Stomach (tissue), 8 donors: ENCODE measurements at regions not wholly inside any gene's neighbourhood (a gene's known extent, or its start where the extent isn't known, plus 50 kb on each side); places are given as distances from the start of the nearest gene placed in this dataset.
"Not testable (repeated sequence)": the region's sequence is repeated elsewhere in the genome, so short reads cannot be mapped to it uniquely, and the experiment has no call there.

ENCODE experiments used
- DNase-seq, 2 donors: peaks; one replicate each; pipeline versions ENCODE4 v3.0.0 to v3.0.0-alpha.2; 2013 to 2019
- H3K27ac ChIP-seq, 5 donors: fragments of 200-600 bp in 4 of 5; sonication (generic) in 4 of 5; one replicate each; pipeline ENCODE4 v1.5.1; 2013 to 2019; ENCODE audit warnings: mild to moderate bottlenecking in 1 of 5, moderate library complexity in 1 of 5
- H3K27me3 ChIP-seq, 3 donors: fragments of 200-600 bp; sonication (generic); one replicate each; pipeline ENCODE4 v1.5.1; 2017 to 2019; ENCODE audit warnings: mixed run types in 1 of 3
- H3K36me3 ChIP-seq, 4 donors: fragments of 200-600 bp; sonication (generic); 1 replicate in 3 of 4; 2 replicates in 1 of 4; pipeline ENCODE4 v1.5.1; 2016 to 2019
- H3K4me1 ChIP-seq, 4 donors: fragments of 200-600 bp; sonication (generic); one replicate each; pipeline ENCODE4 v1.5.1; 2016 to 2019
- H3K4me3 ChIP-seq, 4 donors: fragments of 200-600 bp; sonication (generic) in 3 of 4; one replicate each; pipeline ENCODE4 v1.5.1; 2016 to 2019; ENCODE audit warnings: mild to moderate bottlenecking in 1 of 4
- H3K9me3 ChIP-seq, 4 donors: fragments of 200-600 bp; sonication (generic); one replicate each; pipeline ENCODE4 v1.5.1; 2016 to 2019
- CTCF ChIP-seq, 7 experiments: fragments of 450-650 bp in 4 of 7; fragments of 200-600 bp in 3 of 7; sonication (generic) in 3 of 7; IDR thresholded peaks; one replicate each; pipeline ENCODE4 v1.5.1; 2016 to 2019; ENCODE audit warnings: antibody characterized with exemption in 7 of 7, control low read depth in 2 of 7, mild to moderate bottlenecking in 1 of 7
- EP300 ChIP-seq: sonication (generic); formaldehyde crosslinking; IDR thresholded peaks from one replicate; pipeline ENCODE4 v1.6.1; 2017; ENCODE audit warnings: antibody characterized with exemption
- POLR2A ChIP-seq, 4 donors: fragments of 450-650 bp; IDR thresholded peaks; one replicate each; pipeline ENCODE4 v1.6.1; 2016; ENCODE audit warnings: antibody characterized with exemption in 4 of 4, control low read depth in 2 of 4, mild to moderate bottlenecking in 1 of 4, moderate library complexity in 1 of 4
- POLR2AphosphoS5 ChIP-seq, 3 donors: sonication (generic); formaldehyde crosslinking; IDR thresholded peaks; one replicate each; pipeline ENCODE4 v1.6.1; 2016; ENCODE audit warnings: antibody characterized with exemption in 3 of 3
- WGBS, 5 donors: extraction: QIAGEN DNeasy Blood & Tissue Kit in 3 of 5; methylation state at CpG; one replicate each; pipeline versions ENCODE4 v1.1.5 to v1.1.7; 2013 to 2018; 5-methylcytosine and 5-hydroxymethylcytosine counted together
- intact Hi-C: fragments of 100-400 bp; cut with DNase I; formaldehyde crosslinking; loops from one replicate; pipeline ENCODE4 v1.15.1; 2023; ENCODE audit warnings: low total_unique reads
- donor health status: healthy with polysubstance abuse.
- donor health status: Bipolar disorder and iron deficiency.
- donor health status: healthy.

- Histone ChIP-seq H3K27ac (no peak overlapping the region), H3K36me3 (no peaks in the 10 kb centered on the region), H3K9me3 (peaks cover 7 to 34% (median 15%) of the 10 kb centered on the region in 4 donors), H3K4me1 (no peaks in the 10 kb centered on the region), H3K4me3 (no peak overlapping the region), H3K27me3 (no peaks in the 10 kb centered on the region)
- no peak for TF ChIP-seq POLR2A (IDR thresholded peaks at IDR 0.05)
- TF ChIP-seq EP300, result no peak
- no peak for TF ChIP-seq POLR2AphosphoS5 (IDR thresholded peaks at IDR 0.05)
- TF ChIP-seq CTCF (IDR thresholded peaks at IDR 0.05), result no peak
- intact Hi-C loops, result no loop called here
- WGBS, 5 donors, result 92 to 98% (median 95%) methylated on average over 1 of the region's 1 CpG
- no peak for DNase-seq
These were observed 822.4 kb upstream of the ADGRB3 start for GRCh38 chr6:67812693-67813092.

GRCh38 chr6:67812125-67812524 is 823.0 kb upstream of the ADGRB3 start:
- WGBS, 5 donors, result 71 to 89% (median 85%) methylated on average over 1 of the region's 1 CpG
- H3K9me3 ChIP-seq, result peaks cover 7 to 34% (median 15%) of the 10 kb centered on the region in 4 donors
- TF ChIP-seq POLR2A (IDR thresholded peaks at IDR 0.05) (no peak), EP300 (no peak), POLR2AphosphoS5 (IDR thresholded peaks at IDR 0.05) (no peak), CTCF (IDR thresholded peaks at IDR 0.05) (no peak)
- H3K27ac ChIP-seq, result no peak overlapping the region
- no peaks in the 10 kb centered on the region for H3K36me3 ChIP-seq
- no peak for DNase-seq
- intact Hi-C loops, result no loop called here
- no peaks in the 10 kb centered on the region for H3K27me3 ChIP-seq
- H3K4me3 ChIP-seq, result no peak overlapping the region
- H3K4me1 ChIP-seq, result no peaks in the 10 kb centered on the region

- Histone ChIP-seq H3K27ac (no peak overlapping the region), H3K27me3 (no peaks in the 10 kb centered on the region), H3K36me3 (no peaks in the 10 kb centered on the region), H3K4me1 (no peaks in the 10 kb centered on the region), H3K9me3 (peaks cover 7 to 34% (median 15%) of the 10 kb centered on the region in 4 donors), H3K4me3 (no peak overlapping the region)
- intact Hi-C loops, result no loop called here
- WGBS, 5 donors, result 75 to 89% (median 81%) methylated on average over 3 of the region's 3 CpGs
- TF ChIP-seq CTCF (IDR thresholded peaks at IDR 0.05), result no peak
- no peak for TF ChIP-seq POLR2A (IDR thresholded peaks at IDR 0.05)
- no peak for TF ChIP-seq POLR2AphosphoS5 (IDR thresholded peaks at IDR 0.05)
- TF ChIP-seq EP300, result no peak
- DNase-seq, result no peak
These were observed 823.6 kb upstream of the ADGRB3 start for GRCh38 chr6:67811239-67812037.

GRCh38 chr6:67804808-67805207 is 830.3 kb upstream of the ADGRB3 start:
- intact Hi-C loops, DNase-seq, H3K4me1 ChIP-seq, H3K4me3 ChIP-seq, H3K27ac ChIP-seq, H3K27me3 ChIP-seq, H3K36me3 ChIP-seq: not testable (repeated sequence)
- WGBS, 5 donors, result 77 to 90% (median 90%) methylated on average over 5 of the region's 5 CpGs
- peaks cover 0 to 11% (median 6%) of the 10 kb centered on the region in 4 donors for H3K9me3 ChIP-seq

GRCh38 chr6:67802771-67803170 is 832.3 kb upstream of the ADGRB3 start:
- H3K4me1 ChIP-seq, result no peaks in the 10 kb centered on the region
- DNase-seq, result no peak
- H3K9me3 ChIP-seq, result peaks cover 0 to 11% (median 6%) of the 10 kb centered on the region in 4 donors
- H3K27me3 ChIP-seq, result no peaks in the 10 kb centered on the region
- no peak overlapping the region for H3K4me3 ChIP-seq
- H3K27ac ChIP-seq, result no peak overlapping the region
- no peak for TF ChIP-seq POLR2A (IDR thresholded peaks at IDR 0.05)
- TF ChIP-seq CTCF (IDR thresholded peaks at IDR 0.05), result no peak
- TF ChIP-seq EP300, result no peak
- TF ChIP-seq POLR2AphosphoS5 (IDR thresholded peaks at IDR 0.05), result no peak
- no peaks in the 10 kb centered on the region for H3K36me3 ChIP-seq
- intact Hi-C loops, result no loop called here
